ENCODE measurements at regions not wholly inside any gene's neighbourhood (a gene's known extent, or its start where the extent isn't known, plus 50 kb on each side); places are given as distances from the start of the nearest gene placed in this dataset.

DNA sequence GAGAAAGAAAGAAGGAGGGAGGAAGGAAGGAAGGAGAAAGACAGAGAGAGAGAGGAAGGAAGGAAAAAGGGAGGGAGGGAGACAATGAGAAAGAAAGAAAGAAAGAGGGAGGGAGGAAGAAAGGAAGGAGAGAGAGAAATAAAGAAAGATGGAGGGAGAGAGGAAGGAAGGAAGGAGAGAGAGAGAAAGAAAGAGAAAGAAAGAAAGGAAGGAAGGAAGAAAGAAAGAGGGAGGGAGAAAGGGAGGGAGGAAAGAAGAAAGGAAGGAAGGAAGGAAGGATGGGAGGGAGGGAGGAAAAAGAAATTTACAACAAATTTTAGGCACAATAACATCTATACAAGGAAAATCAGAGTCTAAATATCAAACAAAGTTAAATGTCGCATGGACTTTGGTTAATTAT, 332.6 kb upstream of the KLF6 start:
- peaks cover 6% of the 10 kb centered on the region for H3K9me3 Mint-ChIP-seq
- H3K36me3 Mint-ChIP-seq, result peaks cover 4% of the 10 kb centered on the region
- CTCF ChIA-PET, result no interaction called here
- H3K4me3 Mint-ChIP-seq, result no peak overlapping the region
- no peak overlapping the region for H3K27ac Mint-ChIP-seq
- no peak for DNase-seq
- H3K27me3 Mint-ChIP-seq, result peaks cover 15% of the 10 kb centered on the region
- peaks cover 13% of the 10 kb centered on the region for H3K4me1 Mint-ChIP-seq

DNA sequence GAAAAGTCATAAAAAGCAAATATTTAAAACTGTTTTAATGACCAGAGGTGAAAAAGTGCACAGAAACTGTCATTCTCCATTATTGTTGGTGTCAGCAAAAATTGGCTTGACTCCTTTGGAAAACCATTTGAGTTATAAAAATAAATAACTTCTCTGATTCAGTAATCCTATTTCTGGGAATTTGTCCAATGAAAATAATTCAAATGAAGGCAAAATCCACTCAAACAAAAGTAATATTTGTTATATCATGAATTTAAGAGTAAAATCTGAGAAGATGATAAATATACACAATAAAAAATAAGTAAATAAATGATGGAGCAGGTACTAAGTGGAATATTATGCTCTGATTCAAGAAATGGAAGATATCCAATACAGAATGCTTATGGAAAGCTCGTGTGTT, 326.6 kb upstream of the KLF6 start:
- H3K36me3 Mint-ChIP-seq, result peaks cover 7% of the 10 kb centered on the region
- H3K9me3 Mint-ChIP-seq, result peaks cover 8% of the 10 kb centered on the region
- H3K4me1 Mint-ChIP-seq, result peaks cover 3% of the 10 kb centered on the region
- no peak for DNase-seq
- no peak overlapping the region for H3K27ac Mint-ChIP-seq
- no peak overlapping the region for H3K4me3 Mint-ChIP-seq
- CTCF ChIA-PET, result no interaction called here
- peaks cover 23% of the 10 kb centered on the region for H3K27me3 Mint-ChIP-seq

DNA sequence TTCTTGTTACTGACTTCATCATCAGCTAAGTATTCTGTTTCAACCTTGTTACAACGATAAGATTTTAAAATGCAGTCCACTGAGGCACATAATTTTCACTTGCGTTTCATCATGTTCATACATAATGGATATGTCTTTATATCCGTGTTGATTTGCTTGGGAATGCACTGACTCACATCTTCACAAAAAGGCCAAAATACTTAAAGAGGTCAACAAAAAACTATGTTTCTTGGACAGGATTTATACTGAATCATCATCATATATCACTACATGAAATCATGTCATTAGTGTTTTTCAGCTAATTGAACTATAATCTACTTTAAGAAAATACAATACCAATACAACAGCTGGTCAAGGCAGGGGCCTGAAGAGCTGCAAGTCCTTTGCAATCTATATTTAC, 324.5 kb upstream of the KLF6 start:
- Mint-ChIP-seq H3K9me3 (peaks cover 6% of the 10 kb centered on the region), H3K27ac (no peak overlapping the region), H3K27me3 (peaks cover 23% of the 10 kb centered on the region), H3K36me3 (peaks cover 3% of the 10 kb centered on the region), H3K4me1 (peaks cover 3% of the 10 kb centered on the region), H3K4me3 (no peak overlapping the region)
- DNase-seq, result no peak
- CTCF ChIA-PET, result interaction anchor here (0.6 kb wide), 1 partner anchor 192 kb away, joined by 4 read pairs; no protein-coding TSS in a partner anchor

DNA sequence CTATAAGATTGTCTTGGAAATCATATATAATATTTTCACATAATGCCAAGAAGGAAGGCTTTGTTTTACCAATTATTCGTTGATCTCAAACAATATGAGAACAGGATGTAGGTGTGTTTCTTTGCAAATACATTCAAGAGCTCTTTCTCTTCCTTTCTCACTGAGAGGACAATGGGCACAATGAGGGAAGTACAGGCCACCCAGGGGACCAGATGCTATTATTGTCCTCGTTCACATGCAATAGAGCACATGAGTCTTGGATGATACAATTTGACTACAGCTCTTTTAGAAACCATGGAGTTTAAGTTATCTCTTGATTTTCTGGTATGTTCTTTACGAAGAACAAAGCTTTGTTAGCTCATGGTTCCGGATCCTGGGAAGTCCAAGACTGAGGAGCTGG, 323.7 kb upstream of the KLF6 start:
- Mint-ChIP-seq H3K27me3 (peaks cover 23% of the 10 kb centered on the region), H3K36me3 (peaks cover 4% of the 10 kb centered on the region), H3K9me3 (peaks cover 6% of the 10 kb centered on the region), H3K4me3 (no peak overlapping the region), H3K4me1 (peaks cover 3% of the 10 kb centered on the region), H3K27ac (no peak overlapping the region)
- CTCF ChIA-PET, result no interaction called here
- no peak for DNase-seq

DNA sequence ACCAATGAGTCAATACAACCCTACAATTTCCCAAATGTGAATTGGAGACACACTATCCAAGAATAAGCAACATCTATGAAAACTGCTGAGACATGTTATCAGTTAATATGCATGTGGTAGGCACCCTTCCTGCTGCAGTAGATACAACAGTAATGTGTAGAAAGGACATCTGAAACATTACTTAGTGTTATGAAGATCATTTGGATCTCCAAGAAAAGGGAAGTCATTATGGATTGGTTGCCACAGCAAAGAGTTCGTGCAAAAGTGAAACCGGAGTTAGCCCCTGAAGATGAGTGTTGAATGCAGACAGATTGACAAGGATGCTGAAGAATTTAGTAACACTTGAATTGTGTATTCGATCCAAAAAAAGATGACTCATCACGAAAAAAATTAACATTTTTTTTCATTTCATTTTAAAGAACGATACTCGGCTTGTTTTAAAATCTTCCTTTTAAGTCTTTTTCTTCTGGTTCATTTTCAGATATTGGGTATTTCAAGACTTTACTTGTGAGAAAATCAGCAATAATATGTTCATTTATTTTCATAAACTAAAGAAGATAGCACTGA, 322.4 kb upstream of the KLF6 start:
- no peak overlapping the region for H3K4me3 Mint-ChIP-seq
- peaks cover 8% of the 10 kb centered on the region for H3K4me1 Mint-ChIP-seq
- DNase-seq, result no peak
- H3K27me3 Mint-ChIP-seq, result peaks cover 21% of the 10 kb centered on the region
- peaks cover 4% of the 10 kb centered on the region for H3K36me3 Mint-ChIP-seq
- peaks cover 9% of the 10 kb centered on the region for H3K9me3 Mint-ChIP-seq
- CTCF ChIA-PET, result interaction anchor here (1.1 kb wide), 1 partner anchor 9 kb away, joined by 3 read pairs; no protein-coding TSS in a partner anchor
- H3K27ac Mint-ChIP-seq, result no peak overlapping the region

DNA sequence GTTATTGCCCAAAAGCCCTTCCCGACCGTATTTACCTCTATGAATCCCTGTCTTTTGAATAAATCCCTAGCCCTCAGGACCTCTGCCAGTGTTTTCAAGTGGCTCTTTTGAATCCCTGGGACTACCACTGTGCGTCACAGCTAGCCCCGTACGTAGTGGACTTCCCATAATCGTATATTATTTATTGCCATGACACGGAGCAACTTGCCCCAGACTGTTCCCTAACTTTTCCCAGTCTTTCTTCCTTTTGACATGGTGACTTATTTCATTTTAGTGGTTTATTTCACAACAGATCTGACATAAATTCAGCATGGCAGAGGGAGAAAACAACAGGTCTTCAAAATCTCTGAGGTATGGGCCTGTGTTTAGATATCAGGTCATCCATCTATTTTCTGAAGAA, 318.6 kb upstream of the KLF6 start:
- H3K4me1 Mint-ChIP-seq, result peaks cover 16% of the 10 kb centered on the region
- H3K27ac Mint-ChIP-seq, result no peak overlapping the region
- no peak overlapping the region for H3K4me3 Mint-ChIP-seq
- DNase-seq, result no peak
- CTCF ChIA-PET, result no interaction called here
- peaks cover 9% of the 10 kb centered on the region for H3K9me3 Mint-ChIP-seq
- H3K36me3 Mint-ChIP-seq, result peaks cover 4% of the 10 kb centered on the region
- peaks cover 12% of the 10 kb centered on the region for H3K27me3 Mint-ChIP-seq

DNA sequence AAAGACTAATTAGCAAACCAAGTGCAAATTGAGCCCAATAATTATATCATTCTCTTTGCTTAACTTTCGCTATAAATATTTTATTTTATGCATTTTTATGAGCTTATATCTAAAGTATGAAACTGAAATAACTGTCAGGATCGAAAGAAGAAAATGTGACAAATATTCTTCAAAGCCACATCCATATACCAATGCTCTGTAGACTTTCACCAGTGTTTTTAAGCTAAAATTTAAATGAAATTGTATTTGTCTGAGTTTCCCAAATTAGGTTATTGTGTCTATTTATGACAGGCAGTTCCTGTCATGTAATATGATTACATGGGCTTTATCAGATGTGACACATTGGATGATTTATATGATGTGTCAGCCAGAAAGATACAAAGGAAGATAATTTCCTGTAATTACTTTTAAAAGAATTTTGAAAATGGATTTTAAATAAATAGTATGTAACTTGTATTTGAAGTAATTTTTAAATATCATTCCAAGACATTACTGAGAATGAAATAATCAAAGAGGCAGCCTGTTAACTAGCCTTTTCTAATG, 317.9 kb upstream of the KLF6 start:
- CTCF ChIA-PET, result interaction anchor here (0.7 kb wide), 1 partner anchor 9 kb away, joined by 4 read pairs; no protein-coding TSS in a partner anchor
- Mint-ChIP-seq H3K9me3 (peaks cover 9% of the 10 kb centered on the region), H3K27ac (no peak overlapping the region), H3K27me3 (peaks cover 16% of the 10 kb centered on the region), H3K4me1 (peaks cover 16% of the 10 kb centered on the region), H3K36me3 (peaks cover 4% of the 10 kb centered on the region), H3K4me3 (no peak overlapping the region)
- DNase-seq, result no peak

DNA sequence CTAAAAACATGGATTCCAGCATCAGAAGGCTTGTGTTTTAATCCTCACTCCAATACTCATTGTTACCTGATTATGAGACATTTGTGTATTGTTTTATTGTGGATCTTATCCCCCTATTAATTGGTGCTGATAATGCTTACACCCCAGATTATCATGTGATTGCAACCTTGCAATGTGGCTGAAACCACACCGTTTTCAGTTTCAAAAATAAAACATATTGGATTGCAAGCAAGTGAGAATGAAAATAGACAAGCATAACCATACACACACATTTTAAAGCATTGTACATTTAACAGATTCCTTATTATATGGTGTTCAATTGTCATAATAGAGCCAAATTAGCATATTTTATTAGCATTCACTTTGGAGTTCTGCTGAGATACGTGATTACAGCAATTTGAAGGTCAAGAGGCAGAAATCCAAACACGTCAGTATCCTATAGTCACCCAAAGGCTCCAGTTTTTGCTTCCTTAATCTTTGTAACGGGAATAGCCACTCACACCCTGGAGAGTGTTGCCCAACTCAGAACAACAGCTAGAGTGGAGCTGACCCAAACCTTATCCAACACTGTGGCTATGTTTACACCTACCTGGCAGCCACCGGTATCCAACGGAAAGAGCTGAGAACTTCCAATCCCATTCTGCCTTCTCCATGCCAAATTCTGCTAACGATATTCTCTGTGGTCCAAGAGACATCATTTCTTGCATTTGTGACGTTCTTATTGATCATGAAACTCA, 317.1 kb upstream of the KLF6 start:
- CTCF ChIA-PET, result interaction anchor here (0.7 kb wide), 1 partner anchor 8 kb away, joined by 4 read pairs; no protein-coding TSS in a partner anchor
- no peak overlapping the region for H3K4me3 Mint-ChIP-seq
- no peak overlapping the region for H3K27ac Mint-ChIP-seq

DNA sequence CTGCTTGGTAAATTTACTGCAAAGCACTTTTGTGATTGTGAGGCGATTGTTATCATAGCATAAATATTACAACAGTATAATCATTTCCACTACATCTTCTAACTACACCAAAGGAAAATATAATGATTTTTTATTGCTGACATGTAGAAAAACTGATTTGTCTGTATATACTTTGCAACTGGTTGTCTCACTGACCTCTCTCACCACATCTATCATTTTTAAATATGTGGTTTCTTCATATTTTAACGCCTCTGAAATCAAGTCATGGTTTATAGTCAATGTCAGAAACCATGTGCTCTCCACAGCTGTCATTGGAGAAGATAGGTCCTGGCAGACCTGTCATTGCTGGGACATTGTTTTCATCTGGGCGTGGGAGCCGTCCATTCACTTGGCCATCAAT, 315.4 kb upstream of the KLF6 start:
- Mint-ChIP-seq H3K36me3 (peaks cover 1% of the 10 kb centered on the region), H3K9me3 (peaks cover 4% of the 10 kb centered on the region), H3K27me3 (peaks cover 8% of the 10 kb centered on the region), H3K27ac (no peak overlapping the region), H3K4me1 (peaks cover 12% of the 10 kb centered on the region), H3K4me3 (no peak overlapping the region)
- CTCF ChIA-PET, result no interaction called here
- no peak for DNase-seq

More for the DNA sequence above, 317.1 kb upstream of the KLF6 start:
- Mint-ChIP-seq H3K27me3 (peaks cover 12% of the 10 kb centered on the region), H3K4me1 (peaks cover 12% of the 10 kb centered on the region), H3K9me3 (peaks cover 5% of the 10 kb centered on the region), H3K36me3 (peaks cover 1% of the 10 kb centered on the region)
- no peak for DNase-seq

DNA sequence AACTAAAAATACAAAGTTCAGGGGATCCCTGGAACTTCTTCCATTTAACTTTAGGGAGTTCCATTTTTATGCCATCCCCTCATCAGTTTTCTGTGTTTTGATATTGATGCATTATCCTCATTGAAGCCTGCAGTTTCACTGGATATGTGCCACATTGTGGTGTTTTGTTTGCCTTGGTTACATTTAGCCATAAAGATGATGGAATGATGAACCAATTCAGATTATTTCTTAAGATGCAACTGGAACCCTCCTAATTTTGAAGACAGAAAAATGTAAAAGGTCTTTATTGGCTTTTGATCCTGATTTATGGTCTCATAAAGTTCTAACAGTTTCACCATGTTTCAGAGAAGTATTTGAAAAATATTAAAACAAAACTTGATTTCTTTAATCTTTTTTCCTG, 314.2 kb upstream of the KLF6 start:
- no peak overlapping the region for H3K27ac Mint-ChIP-seq
- H3K9me3 Mint-ChIP-seq, result peaks cover 2% of the 10 kb centered on the region
- no peak for DNase-seq
- peaks cover 1% of the 10 kb centered on the region for H3K36me3 Mint-ChIP-seq
- no peak overlapping the region for H3K4me3 Mint-ChIP-seq
- CTCF ChIA-PET, result no interaction called here
- H3K4me1 Mint-ChIP-seq, result peaks cover 12% of the 10 kb centered on the region
- H3K27me3 Mint-ChIP-seq, result peaks cover 8% of the 10 kb centered on the region

DNA sequence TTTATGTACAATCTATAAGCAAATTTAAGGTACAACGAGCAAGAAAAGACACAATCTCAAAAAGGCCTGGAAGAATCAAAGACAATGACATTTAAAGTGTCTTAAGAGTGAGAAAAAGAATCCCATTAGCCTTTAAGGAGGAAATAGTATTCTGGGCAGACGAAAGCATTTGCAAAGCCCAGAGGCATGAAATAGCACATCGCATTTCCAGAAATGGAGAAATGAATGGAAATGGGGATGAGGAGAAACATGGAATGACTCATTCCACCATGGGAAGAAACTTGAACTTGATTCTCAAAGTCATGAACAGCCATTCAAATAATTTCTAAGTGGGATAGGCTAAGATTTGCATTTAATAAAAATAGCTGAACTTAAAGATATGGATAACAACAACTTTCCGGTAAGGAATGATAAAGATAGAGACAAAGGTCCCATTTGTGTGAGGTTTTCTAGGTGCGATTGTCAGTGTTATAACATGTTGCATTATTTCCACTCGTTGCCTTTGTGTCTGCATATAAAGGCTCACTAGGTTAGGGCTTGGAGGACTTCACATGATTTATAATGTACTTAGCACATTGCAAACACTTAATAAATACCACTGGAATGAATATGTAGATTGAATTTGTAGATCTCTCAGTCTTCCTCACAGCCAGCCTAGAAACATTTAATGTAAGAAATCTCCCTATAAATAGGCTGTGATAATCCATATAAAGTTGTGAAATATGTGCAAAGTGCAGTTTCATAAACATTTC, 310.3 kb upstream of the KLF6 start:
- DNase-seq, result no peak
- no peak overlapping the region for H3K4me3 Mint-ChIP-seq
- CTCF ChIA-PET, result no interaction called here
- peaks cover 1% of the 10 kb centered on the region for H3K36me3 Mint-ChIP-seq
- H3K4me1 Mint-ChIP-seq, result no peaks in the 10 kb centered on the region
- H3K27me3 Mint-ChIP-seq, result peaks cover 11% of the 10 kb centered on the region
- no peak overlapping the region for H3K27ac Mint-ChIP-seq
- no peaks in the 10 kb centered on the region for H3K9me3 Mint-ChIP-seq

DNA sequence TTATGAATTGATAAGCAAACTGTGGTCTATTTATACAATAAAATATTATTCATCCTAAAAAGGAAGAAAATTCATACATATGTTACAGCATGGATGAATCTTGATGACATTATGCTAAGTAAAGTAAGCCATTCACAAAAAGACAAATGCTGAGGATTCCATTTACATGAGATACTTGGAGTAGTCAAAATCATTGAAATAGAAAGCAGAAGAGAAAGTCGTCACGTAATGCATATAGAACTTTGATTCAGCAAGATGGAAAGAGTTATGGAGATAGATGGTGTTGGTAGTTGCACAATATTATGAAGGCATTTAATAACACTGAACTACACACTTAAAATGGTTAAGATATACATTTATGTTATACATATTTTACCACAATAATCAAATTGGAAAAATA, 309.7 kb upstream of the KLF6 start:
- H3K27me3 Mint-ChIP-seq, result peaks cover 11% of the 10 kb centered on the region
- DNase-seq, result no peak
- H3K4me3 Mint-ChIP-seq, result no peak overlapping the region
- H3K4me1 Mint-ChIP-seq, result no peaks in the 10 kb centered on the region
- H3K36me3 Mint-ChIP-seq, result peaks cover 1% of the 10 kb centered on the region
- H3K27ac Mint-ChIP-seq, result no peak overlapping the region
- CTCF ChIA-PET, result no interaction called here
- no peaks in the 10 kb centered on the region for H3K9me3 Mint-ChIP-seq

DNA sequence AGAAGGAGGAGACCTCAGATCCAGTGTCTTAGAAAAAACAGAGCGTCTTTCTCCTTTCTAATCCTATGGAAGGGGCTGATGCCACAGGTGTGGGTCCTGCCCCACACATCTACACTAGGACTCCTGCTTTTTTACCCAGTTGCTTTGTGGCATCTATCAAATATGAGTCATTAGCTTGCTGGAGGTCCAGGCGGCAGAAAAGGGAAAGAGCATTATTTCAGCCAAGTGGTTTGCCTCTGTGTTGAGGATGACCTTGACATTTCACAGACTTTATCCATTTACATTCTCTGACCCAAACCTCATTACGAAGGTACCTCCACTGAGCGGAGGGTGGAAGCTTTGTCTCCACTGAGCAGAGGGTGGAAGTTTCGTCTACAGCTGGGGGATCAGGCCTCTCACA, 308.4 kb upstream of the KLF6 start:
- Mint-ChIP-seq H3K36me3 (peaks cover 1% of the 10 kb centered on the region), H3K4me1 (no peaks in the 10 kb centered on the region), H3K9me3 (no peaks in the 10 kb centered on the region), H3K27ac (no peak overlapping the region), H3K4me3 (no peak overlapping the region), H3K27me3 (peaks cover 5% of the 10 kb centered on the region)
- no peak for DNase-seq
- CTCF ChIA-PET, result no interaction called here

DNA sequence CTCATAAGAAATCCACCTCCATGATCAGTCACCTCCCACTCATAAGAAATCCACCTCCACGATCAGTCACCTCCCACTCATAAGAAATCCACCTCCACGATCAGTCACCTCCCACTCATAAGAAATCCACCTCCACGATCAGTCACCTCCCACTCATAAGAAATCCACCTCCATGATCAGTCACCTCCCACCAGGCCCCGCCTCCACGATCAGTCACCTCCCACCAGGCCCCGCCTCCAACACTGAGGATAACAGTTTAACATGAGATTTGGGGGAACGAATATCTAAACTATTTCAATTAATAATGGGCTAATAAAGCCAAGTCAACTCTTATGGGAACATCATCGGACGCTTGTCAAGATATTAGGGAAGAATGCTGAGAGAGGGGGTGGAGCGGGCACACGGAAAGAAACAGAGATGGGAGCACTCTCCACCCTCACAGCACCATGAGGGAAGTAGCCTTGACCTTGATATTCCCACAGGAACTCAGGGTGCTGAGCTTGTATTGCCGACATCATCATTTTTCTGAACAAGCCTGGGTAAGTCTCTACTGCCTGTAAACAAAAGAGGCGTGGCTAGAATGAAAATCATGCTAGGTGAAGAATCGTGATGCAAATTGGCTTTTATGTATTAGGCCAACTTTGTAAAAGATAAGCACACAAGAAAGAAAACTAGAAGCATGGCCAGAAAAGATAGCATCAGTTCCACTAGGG, 303.5 kb upstream of the KLF6 start:
- CTCF ChIA-PET, result no interaction called here

More for the DNA sequence above, 303.5 kb upstream of the KLF6 start:
- H3K27me3 Mint-ChIP-seq, result peaks cover 12% of the 10 kb centered on the region
- H3K36me3 Mint-ChIP-seq, result peaks cover 1% of the 10 kb centered on the region
- no peak for DNase-seq
- no peak overlapping the region for H3K4me3 Mint-ChIP-seq
- no peaks in the 10 kb centered on the region for H3K4me1 Mint-ChIP-seq
- H3K27ac Mint-ChIP-seq, result no peak overlapping the region
- no peaks in the 10 kb centered on the region for H3K9me3 Mint-ChIP-seq
